NCI-H1092 treated with DMSO at 0.1 percent for 48 hours (cell line): ENCODE measurements at regions not wholly inside any gene's neighbourhood (a gene's known extent, or its start where the extent isn't known, plus 50 kb on each side); places are given as distances from the start of the nearest gene placed in this dataset.

Source experiments
- DNase-seq: peaks from one replicate; lab custom pipeline; 2025; lab: John Stamatoyannopoulos, UW

GRCh38 chr3:147851062-147851461 is 441.9 kb downstream of the ZIC1 start:
- no peak for DNase-seq

DNA sequence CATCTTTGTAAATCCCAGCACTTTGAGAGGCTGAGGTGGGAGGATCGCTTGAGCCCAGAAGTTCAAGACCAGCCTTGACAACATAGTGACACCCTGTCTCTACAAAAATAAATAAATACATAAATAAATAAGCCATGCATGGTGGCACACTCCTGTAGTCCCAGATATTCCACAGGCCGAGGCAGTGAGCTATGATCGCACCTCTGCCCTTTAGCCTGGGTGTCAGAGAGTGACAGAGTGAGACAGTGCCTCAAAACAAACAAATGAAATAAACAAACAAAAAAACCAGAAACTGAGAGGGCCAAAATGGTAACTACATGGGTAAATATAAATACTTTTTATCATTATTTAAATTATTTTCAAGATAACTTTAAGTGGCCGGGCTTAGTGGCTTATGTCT is 445.4 kb downstream of the ZIC1 start:
- no peak for DNase-seq

DNA sequence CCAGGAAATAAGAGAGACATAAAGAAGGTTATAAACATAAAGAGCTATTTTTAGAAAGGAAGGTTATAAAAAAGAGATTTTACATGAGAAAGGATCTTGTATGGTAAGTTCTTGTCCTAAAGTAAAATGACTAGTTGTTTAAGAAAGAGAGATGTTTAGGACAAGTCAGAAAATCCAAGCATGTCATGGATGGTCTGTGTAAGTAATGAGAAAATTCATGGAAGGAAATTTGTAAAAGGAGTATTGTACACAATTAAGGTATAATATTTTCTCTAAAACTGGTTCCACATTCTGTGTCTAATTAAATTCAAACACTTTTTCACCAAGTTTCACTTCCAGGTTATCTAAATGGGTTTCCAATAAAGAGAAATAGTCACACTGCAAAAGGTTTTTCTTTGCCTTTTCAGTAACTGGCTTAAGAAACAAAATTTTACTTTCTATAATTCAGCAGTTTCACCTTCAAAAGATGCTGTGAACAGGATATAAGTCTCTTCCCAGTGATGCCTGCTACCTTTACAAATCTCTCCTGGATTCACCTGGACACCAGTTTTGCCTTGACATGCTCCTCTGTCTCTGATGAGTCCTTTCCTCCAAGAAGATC is 455.7 kb downstream of the ZIC1 start:
- DNase-seq: no peak

DNA sequence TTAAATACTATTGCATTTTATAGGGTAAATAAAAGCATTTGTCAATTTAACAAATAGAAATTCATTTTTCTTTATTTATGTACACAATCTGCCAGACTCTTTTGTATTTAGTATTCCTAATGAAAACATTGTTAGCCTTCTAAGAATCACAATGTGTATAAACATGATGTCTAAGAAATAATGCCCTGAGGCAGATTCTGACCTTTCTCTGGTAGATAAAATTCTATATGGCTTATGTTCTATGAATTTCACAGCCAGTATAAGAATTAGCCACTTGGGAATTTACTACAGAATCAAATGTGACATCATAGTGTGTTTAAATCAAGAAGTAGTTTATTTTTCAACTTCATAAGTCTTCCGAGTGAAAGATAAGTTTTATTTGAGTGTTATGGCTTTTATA is 457.4 kb downstream of the ZIC1 start:
- DNase-seq: no peak

GRCh38 chr3:147872568-147872967 is 463.4 kb downstream of the ZIC1 start:
- no peak for DNase-seq

DNA sequence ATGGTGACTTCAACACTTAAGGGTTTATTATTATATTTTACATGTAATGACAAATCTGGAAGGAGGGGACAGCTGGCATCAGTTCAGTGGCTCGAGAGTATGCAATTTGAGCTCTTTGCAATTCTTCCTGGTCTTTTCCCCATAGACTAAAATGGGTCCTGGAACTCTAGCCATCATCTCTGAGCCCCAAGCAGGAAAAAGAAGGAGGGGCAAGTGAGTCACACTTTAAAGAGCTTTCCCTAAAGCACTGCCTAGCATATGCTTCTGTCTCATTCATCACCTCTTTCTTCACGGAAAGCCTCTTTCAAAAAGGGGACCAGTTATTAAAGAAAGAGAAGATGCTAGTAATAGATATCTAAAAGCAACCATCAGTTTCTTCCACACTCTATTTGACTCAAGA is 466.3 kb downstream of the ZIC1 start:
- DNase-seq: no peak

DNA sequence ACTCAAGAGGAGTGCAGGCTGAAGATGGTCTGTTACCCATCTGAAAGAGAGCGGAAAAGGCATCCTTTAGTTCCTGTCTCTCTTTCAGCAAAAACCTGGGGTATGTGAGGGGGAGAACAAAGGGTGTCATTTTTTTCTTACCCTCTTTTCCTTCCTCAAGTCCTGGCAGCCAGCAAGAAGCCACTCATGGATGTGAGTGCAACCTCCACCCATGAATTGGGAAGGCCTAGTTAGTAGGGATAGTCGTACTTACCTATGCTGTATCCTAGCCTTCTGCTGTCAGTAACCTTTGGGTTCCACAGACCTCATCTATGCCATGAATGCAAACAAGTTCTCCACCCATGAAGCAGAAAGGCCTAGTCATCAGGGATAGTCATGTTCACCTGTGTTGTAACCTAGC is 472.8 kb downstream of the ZIC1 start:
- no peak for DNase-seq

DNA sequence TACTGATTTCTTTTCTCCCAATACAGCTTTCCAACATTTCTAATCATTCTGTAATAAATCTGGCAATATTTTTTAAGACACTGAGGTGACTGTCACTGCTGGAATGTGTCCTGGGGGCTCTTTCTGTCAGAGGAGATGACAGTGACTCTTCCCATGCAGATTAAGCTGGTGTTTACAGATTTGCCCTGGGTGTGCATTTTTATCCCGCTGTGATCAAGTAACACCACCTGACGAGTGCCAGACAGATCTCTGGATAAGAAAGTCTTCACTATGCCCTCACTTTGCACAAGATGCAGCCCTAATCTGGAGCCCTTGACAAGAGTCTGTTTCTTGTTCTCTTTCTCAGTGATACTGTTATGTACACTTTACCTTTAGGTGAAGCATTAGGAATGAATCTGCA is 477.7 kb downstream of the ZIC1 start:
- no peak for DNase-seq

GRCh38 chr3:147887797-147888196 is 478.6 kb downstream of the ZIC1 start:
- no peak for DNase-seq

DNA sequence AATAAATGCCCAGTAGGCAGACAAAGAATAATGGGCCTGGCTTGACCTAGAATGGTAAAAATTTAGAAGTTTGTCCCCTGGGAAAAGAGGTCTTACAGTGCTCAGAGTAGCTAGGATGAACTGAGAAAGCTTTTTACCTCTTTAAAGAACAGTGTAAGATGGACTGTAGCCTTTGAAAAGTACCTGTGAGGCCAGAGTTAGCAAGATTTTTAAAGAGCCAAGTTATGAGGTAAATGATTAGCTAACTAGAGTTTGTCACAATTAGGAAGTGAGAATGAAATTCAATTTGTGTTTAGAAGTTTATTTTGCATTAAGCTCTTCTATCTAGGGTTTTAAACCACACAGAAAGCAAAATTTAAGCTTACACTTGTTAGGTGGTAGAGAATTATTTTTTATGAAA is 480.9 kb downstream of the ZIC1 start:
- DNase-seq: no peak

GRCh38 chr3:147895509-147895908 is 486.3 kb downstream of the ZIC1 start:
- DNase-seq: no peak

DNA sequence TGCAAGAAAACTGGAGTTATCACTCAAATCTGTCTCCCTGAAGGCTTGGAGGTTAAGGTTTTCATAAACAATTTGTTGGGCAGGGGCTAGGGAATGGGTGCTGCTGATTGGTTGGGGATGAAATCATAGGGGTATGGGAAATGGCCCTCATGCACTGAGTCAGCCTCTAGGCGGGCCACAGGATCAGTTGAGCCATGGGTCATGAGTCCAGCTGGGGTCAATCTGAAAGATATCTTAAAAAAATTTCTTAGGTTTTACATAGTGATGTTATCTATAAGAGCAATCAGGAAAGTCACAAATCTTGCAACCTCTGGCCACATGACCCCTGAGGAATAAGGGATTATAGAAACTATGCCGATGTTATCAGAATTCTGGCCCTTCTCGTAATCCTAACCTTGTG is 491.7 kb downstream of the ZIC1 start:
- DNase-seq: no peak

- no peak for DNase-seq
These were observed 493.9 kb downstream of the ZIC1 start for GRCh38 chr3:147903026-147903425.

GRCh38 chr3:147904421-147904820 is 495.3 kb downstream of the ZIC1 start:
- DNase-seq: no peak

GRCh38 chr3:147906285-147906684 is 497.1 kb downstream of the ZIC1 start:
- no peak for DNase-seq

DNA sequence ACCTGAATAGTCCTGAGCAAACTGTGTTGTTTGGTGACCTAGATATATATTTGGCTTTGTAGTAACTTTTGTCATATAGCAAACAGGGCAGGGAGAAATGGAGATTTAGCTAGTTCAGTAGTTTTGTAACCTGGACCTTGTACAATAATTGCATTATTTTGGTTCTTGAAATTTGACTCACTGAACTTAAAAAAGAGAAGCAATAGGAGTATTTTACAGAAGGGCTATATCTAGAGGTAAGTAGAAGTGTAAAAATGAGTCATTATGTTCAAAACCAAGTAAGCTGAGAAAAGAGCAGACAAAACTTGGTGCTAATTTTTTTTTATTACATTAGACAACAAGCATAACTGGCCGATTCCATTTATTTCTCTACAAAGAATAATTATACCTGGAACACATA is 505.4 kb downstream of the ZIC1 start:
- no peak for DNase-seq

- no peak for DNase-seq
These were observed 505.9 kb downstream of the ZIC1 start for GRCh38 chr3:147915057-147915456.

DNA sequence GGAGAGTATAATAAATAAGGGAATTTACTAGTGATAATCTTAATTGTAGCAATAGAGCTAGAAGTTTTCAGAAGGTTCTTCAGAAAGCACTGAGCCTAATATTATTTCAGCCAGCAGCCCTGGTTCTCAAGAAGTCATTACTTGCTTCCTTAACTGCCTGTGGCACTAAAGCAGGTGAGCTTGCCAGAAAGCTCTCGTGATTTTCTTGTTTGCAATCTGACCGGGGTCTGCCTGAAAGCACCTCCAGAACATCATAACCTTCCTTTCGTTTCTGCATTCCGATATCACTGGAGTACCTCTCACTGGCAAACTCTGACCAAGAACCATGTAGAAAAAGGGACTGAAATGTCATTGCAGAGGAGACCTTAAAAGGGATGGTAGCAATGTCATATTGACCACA is 510.3 kb downstream of the ZIC1 start:
- no peak for DNase-seq

- no peak for DNase-seq
These were observed 511.9 kb downstream of the ZIC1 start for GRCh38 chr3:147921051-147921450.

- no peak for DNase-seq
These were observed 515.6 kb downstream of the ZIC1 start for GRCh38 chr3:147924755-147925154.

- no peak for DNase-seq
These were observed 516.1 kb downstream of the ZIC1 start for GRCh38 chr3:147925272-147925671.

DNA sequence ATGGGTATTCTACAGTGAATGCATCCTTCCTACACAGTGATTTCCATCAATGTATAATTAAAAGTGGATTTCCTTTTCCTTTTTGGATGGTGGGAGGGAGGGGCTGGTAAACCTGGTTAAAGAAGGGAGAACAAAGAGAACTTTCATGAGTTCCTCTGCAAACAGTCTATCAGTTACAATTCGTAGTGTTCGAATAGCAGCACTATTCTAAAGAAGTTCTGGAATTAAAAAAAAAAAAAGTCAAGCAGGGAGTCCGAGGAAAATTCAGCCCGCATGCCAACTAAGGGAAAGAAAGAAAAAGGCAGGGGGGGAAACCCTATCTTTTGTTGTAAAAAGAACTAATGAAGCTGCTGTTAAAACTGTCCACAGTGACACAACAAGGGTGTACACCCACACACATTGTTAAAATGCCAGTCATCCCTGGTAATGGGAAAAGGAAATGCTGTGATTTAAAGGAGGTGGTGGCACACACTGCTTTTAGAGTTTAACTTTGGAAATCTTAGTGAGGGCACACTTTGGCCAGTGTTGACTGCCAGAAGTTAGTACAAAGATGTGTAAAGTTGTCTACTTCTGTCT is 521.2 kb downstream of the ZIC1 start:
- DNase-seq: no peak

GRCh38 chr3:147934451-147935180 is 525.5 kb downstream of the ZIC1 start:
- no peak for DNase-seq

DNA sequence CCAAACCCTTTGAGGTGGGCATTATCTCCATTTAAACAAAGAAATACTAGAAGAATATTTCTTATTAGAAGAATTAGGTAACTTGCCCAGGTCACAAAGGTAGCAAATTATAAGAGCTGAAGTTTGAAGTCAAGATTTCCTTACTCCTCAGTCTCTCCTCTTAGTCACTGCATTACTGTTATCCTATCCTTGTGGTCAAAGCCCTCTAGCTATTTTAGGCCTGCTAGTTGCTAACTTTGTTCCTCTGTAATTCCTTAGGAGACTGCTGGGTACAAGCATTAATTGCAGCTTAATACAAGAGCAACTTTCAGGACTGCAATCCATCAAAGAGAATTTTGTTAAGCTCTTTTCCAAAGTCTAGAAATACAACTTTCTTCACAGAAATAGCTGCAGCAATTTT is 528.2 kb downstream of the ZIC1 start:
- no peak for DNase-seq
